ENCODE measurements at regions not wholly inside any gene's neighbourhood (a gene's known extent, or its start where the extent isn't known, plus 50 kb on each side); places are given as distances from the start of the nearest gene placed in this dataset.

DNA sequence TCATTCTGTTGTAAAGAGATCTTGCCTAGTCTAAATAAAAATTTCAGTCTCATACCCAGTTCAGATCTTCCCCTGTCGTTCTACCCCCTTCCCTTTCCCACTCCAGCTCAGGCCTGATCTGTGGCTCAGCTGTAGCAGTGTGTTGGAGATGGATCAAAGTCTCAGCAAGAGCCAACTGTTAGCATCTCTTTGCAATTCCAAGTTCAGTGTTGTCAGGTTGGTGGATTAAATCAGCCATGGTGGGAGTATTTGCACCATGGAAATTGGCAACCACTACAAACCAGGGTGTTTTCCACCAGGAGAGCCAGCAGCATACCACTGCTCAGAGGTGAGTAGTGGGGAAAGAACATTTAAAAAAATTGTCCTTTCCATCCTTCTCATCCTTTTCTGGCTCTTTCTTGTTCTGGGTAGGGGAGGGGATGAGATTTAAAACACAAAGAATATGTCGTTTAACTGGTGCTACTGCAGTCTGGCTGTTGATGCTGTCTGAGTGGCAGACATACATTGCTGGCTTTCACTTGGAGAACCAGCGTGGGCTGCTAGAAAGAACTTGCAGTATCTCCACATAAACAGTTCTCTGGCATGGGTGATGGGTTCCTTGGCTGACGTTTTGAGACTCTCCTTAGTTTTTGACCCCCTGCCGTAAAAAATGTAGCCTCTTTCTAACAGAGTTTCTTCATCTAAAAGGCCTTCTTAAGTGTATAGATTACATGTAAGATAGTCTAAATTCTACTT lies 514.1 kb downstream of the RAB38 start:
- TF ChIP-seq POLR2A (IDR thresholded peaks at IDR 0.05): no peak
- TF ChIP-seq, protein P1, sequence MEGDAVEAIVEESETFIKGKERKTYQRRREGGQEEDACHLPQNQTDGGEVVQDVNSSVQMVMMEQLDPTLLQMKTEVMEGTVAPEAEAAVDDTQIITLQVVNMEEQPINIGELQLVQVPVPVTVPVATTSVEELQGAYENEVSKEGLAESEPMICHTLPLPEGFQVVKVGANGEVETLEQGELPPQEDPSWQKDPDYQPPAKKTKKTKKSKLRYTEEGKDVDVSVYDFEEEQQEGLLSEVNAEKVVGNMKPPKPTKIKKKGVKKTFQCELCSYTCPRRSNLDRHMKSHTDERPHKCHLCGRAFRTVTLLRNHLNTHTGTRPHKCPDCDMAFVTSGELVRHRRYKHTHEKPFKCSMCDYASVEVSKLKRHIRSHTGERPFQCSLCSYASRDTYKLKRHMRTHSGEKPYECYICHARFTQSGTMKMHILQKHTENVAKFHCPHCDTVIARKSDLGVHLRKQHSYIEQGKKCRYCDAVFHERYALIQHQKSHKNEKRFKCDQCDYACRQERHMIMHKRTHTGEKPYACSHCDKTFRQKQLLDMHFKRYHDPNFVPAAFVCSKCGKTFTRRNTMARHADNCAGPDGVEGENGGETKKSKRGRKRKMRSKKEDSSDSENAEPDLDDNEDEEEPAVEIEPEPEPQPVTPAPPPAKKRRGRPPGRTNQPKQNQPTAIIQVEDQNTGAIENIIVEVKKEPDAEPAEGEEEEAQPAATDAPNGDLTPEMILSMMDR (IDR thresholded peaks at IDR 0.05): no peak

Measured in lower leg skin (tissue), 3 donors.